ENCODE measurements at regions not wholly inside any gene's neighbourhood (a gene's known extent, or its start where the extent isn't known, plus 50 kb on each side); places are given as distances from the start of the nearest gene placed in this dataset.

GRCh38 chr19:33903489-33903850 lies 106.8 kb downstream of the KCTD15 start:
- TF ChIP-seq CTCF (IDR thresholded peaks at IDR 0.05; ENCODE audit: control extremely low read depth, extremely low read depth, low read depth, missing control alignments): no peak
- ChIA-PET CTCF (no interaction called here), POLR2A (no interaction called here)
- DNase-seq (ENCODE audit: extremely low spot score): no peak

GRCh38 chr19:33904681-33905080 lies 108.0 kb downstream of the KCTD15 start:
- POLR2A ChIA-PET: no interaction called here
- CTCF ChIA-PET: no interaction called here

DNA sequence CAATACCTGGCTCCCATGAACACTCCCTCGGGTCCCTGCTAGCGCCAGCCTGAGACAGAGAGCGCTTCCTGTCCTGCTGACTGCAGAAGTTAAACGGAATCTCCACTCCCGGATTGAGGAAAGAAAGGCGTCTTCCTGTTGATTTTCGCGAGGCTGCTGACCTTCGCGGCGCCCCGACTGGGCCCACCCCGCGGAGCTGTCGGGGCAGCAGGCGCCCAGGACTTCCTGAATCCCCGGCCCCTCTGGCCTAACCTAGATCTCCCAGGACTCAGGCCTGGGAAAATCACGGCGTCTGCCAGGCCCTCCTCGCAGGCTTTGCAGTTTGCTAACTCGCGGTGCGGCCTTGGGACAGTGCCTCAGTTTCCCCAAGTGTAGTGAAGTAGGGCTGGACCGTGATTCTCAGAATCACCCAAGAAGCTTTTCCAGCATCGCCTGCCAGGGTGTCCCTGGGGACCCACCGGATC lies 108.8 kb downstream of the KCTD15 start:
- TF ChIP-seq CTCF (IDR thresholded peaks at IDR 0.05; ENCODE audit: control extremely low read depth, extremely low read depth, low read depth, missing control alignments): no peak
- ChIA-PET CTCF (no interaction called here), POLR2A (no interaction called here)
- DNase-seq (ENCODE audit: extremely low spot score): no peak

More at GRCh38 chr19:33904681-33905080, 108.0 kb downstream of the KCTD15 start:
- DNase-seq (ENCODE audit: extremely low spot score): no peak
- TF ChIP-seq CTCF (IDR thresholded peaks at IDR 0.05; ENCODE audit: control extremely low read depth, extremely low read depth, low read depth, missing control alignments): no peak

GRCh38 chr19:33905937-33906577 lies 109.4 kb downstream of the KCTD15 start:
- no peak for DNase-seq (ENCODE audit: extremely low spot score)
- POLR2A ChIA-PET: no interaction called here
- CTCF ChIA-PET: no interaction called here
- TF ChIP-seq CTCF (IDR thresholded peaks at IDR 0.05; ENCODE audit: control extremely low read depth, extremely low read depth, low read depth, missing control alignments): no peak

DNA sequence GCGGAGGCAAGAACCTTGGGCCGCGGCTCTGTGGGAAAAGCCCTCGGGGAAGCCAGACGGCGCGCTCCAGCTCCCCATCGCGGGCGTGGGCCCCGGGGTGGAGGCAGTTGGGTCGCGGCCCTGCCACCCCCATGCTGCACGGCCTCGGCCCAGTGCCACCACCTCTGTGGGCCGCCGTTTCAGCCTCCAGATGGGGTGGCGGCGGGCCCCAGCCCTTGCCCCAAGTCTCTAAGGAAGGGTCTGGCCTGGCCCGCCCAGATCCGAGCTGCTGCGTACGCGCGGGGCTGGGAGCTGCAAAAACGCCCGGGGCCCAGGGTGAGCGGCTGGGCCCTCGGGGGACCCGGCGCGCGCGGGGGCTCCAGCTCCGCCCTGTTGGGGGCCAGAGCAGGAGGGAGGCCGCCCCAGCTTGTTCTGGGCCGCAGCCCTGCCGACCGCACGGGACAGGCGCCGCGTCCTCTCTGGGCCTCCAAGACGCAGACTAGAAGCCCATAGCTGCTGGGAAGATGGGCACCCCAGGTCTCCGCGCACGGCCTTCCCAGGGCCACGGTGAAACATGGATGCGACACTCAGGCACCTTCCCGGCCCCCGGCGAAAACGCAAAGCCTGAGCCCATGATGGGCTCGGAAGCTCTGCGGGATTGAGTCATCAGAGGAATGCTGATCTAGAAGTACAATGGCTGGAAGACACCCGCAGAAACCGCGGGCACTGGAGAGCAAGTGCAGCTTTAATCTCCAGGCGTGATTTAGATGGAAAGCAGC lies 110.1 kb downstream of the KCTD15 start:
- TF ChIP-seq CTCF (IDR thresholded peaks at IDR 0.05; ENCODE audit: control extremely low read depth, extremely low read depth, low read depth, missing control alignments): no peak
- POLR2A ChIA-PET: no interaction called here
- no peak for DNase-seq (ENCODE audit: extremely low spot score)
- CTCF ChIA-PET: no interaction called here

DNA sequence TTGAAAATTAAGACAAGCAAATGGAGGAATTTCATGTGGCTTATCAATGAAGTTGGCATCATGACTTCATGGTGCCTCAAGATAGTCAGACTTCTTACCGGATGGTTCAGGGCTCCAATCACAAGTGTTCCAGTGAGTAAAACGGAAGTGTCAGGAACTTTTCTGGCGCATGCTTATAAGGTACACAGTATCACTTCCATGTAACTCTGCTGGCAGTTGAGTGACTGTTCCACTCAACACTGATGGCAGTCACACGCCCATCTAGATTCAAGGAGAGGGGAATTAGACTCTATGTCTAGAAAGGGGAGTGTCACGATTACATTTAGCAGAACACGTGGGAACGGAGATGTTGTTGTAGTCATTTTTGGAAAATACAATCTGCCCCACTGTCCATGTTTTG lies 114.3 kb downstream of the KCTD15 start:
- ChIA-PET POLR2A (no interaction called here), CTCF (no interaction called here)
- no peak for TF ChIP-seq CTCF (IDR thresholded peaks at IDR 0.05; ENCODE audit: control extremely low read depth, extremely low read depth, low read depth, missing control alignments)
- DNase-seq (ENCODE audit: extremely low spot score): no peak

Measured in GM10248 (cell line).